Progenitor cell of endocrine pancreas (in vitro differentiated cells): ENCODE measurements at regions not wholly inside any gene's neighbourhood (a gene's known extent, or its start where the extent isn't known, plus 50 kb on each side); places are given as distances from the start of the nearest gene placed in this dataset.
"Not testable (repeated sequence)": the region's sequence is repeated elsewhere in the genome, so short reads cannot be mapped to it uniquely, and the experiment has no call there.

Experiments used
- DNase-seq: peaks from one replicate; pipeline ENCODE4 v3.0.0; 2021; ENCODE audit warnings: low spot score; ENCODE audit not compliant: unreplicated experiment
- H3K27ac Mint-ChIP-seq: 2 replicates; pipeline ENCODE4 v1.8.0; 2021; ENCODE audit warnings: mild to moderate bottlenecking, moderate library complexity, mixed read lengths
- H3K27me3 Mint-ChIP-seq: 2 replicates; pipeline ENCODE4 v1.8.0; 2021; ENCODE audit warnings: mixed read lengths
- H3K36me3 Mint-ChIP-seq: 2 replicates; pipeline ENCODE4 v1.8.0; 2022; ENCODE audit warnings: mixed read lengths; ENCODE audit not compliant: insufficient read depth
- H3K4me1 Mint-ChIP-seq: 2 replicates; pipeline ENCODE4 v1.8.0; 2021; ENCODE audit warnings: low read depth, mixed read lengths
- H3K4me3 Mint-ChIP-seq: 2 replicates; pipeline ENCODE4 v1.8.0; 2021; ENCODE audit warnings: low read depth, mild to moderate bottlenecking, moderate library complexity, mixed read lengths
- H3K9me3 Mint-ChIP-seq: 2 replicates; pipeline ENCODE4 v1.8.0; 2021; ENCODE audit warnings: low read depth, mixed read lengths
- CTCF ChIP-seq: fragments of 200-600 bp; sonication (generic); IDR thresholded peaks from one replicate; pipeline ENCODE4 v1.5.0; 2021; ENCODE audit warnings: antibody characterized with exemption, mild to moderate bottlenecking; ENCODE audit not compliant: unreplicated experiment

- no peak for DNase-seq
- H3K9me3 Mint-ChIP-seq = peaks cover 9% of the 10 kb centered on the region
- TF ChIP-seq CTCF = no peak
- H3K27me3 Mint-ChIP-seq = no peaks in the 10 kb centered on the region
- peaks cover 2% of the 10 kb centered on the region for H3K36me3 Mint-ChIP-seq
- H3K4me3 Mint-ChIP-seq = no peak overlapping the region
- H3K4me1 Mint-ChIP-seq = peaks cover 25% of the 10 kb centered on the region
- H3K27ac Mint-ChIP-seq = no peak overlapping the region
Observed at GRCh38 chr4:128630871-128631270, 178.6 kb upstream of the JADE1 start.

- peaks cover 5% of the 10 kb centered on the region for H3K9me3 Mint-ChIP-seq
- no peaks in the 10 kb centered on the region for H3K4me1 Mint-ChIP-seq
- H3K4me3 Mint-ChIP-seq = no peak overlapping the region
- TF ChIP-seq CTCF = no peak
- H3K27ac Mint-ChIP-seq = no peak overlapping the region
- no peak for DNase-seq
- H3K27me3 Mint-ChIP-seq = no peaks in the 10 kb centered on the region
- H3K36me3 Mint-ChIP-seq = peaks cover 1% of the 10 kb centered on the region
Observed at GRCh38 chr4:128623508-128624215, 185.8 kb upstream of the JADE1 start.

GRCh38 chr4:128620279-128620965 lies 189.1 kb upstream of the JADE1 start:
- not testable (repeated sequence) for H3K36me3 Mint-ChIP-seq, H3K4me1 Mint-ChIP-seq, H3K27ac Mint-ChIP-seq, DNase-seq, H3K4me3 Mint-ChIP-seq, H3K9me3 Mint-ChIP-seq, H3K27me3 Mint-ChIP-seq

- peaks cover 1% of the 10 kb centered on the region for H3K36me3 Mint-ChIP-seq
- H3K4me3 Mint-ChIP-seq = no peak overlapping the region
- peaks cover 3% of the 10 kb centered on the region for H3K9me3 Mint-ChIP-seq
- no peaks in the 10 kb centered on the region for H3K27me3 Mint-ChIP-seq
- DNase-seq = no peak
- TF ChIP-seq CTCF = no peak
- H3K4me1 Mint-ChIP-seq = no peaks in the 10 kb centered on the region
- no peak overlapping the region for H3K27ac Mint-ChIP-seq
Observed at GRCh38 chr4:128615197-128615596, 194.3 kb upstream of the JADE1 start.

- H3K4me1 Mint-ChIP-seq = no peaks in the 10 kb centered on the region
- no peak for TF ChIP-seq CTCF
- H3K36me3 Mint-ChIP-seq = no peaks in the 10 kb centered on the region
- DNase-seq = no peak
- no peak overlapping the region for H3K4me3 Mint-ChIP-seq
- no peaks in the 10 kb centered on the region for H3K9me3 Mint-ChIP-seq
- no peak overlapping the region for H3K27ac Mint-ChIP-seq
- H3K27me3 Mint-ChIP-seq = no peaks in the 10 kb centered on the region
Observed at GRCh38 chr4:128608006-128608405, 201.5 kb upstream of the JADE1 start.

GRCh38 chr4:128606173-128606572 lies 203.3 kb upstream of the JADE1 start:
- Mint-ChIP-seq H3K27me3 (no peaks in the 10 kb centered on the region), H3K9me3 (no peaks in the 10 kb centered on the region), H3K36me3 (no peaks in the 10 kb centered on the region), H3K27ac (no peak overlapping the region), H3K4me1 (peaks cover 10% of the 10 kb centered on the region), H3K4me3 (no peak overlapping the region)
- no peak for DNase-seq
- TF ChIP-seq CTCF = no peak
